ENCODE measurements at regions not wholly inside any gene's neighbourhood (a gene's known extent, or its start where the extent isn't known, plus 50 kb on each side); places are given as distances from the start of the nearest gene placed in this dataset.

- TF ChIP-seq REST (IDR thresholded peaks at IDR 0.05; ENCODE audit: unreplicated experiment) (no peak), CTCF (conservative IDR thresholded peaks at IDR 0.05; ENCODE audit: low read depth in 2 of 2) (no peak), NANOG (IDR thresholded peaks at IDR 0.05; ENCODE audit: borderline replicate concordance) (no peak), EZH2 (IDR thresholded peaks at IDR 0.05; ENCODE audit: low read depth, unreplicated experiment) (no peak), CREB1 (CRISPR knock-in tag; IDR thresholded peaks at IDR 0.05; ENCODE audit: low read depth) (no peak), POLR2AphosphoS5 (IDR thresholded peaks at IDR 0.05; ENCODE audit: low read depth) (no peak), ZNF114 (CRISPR knock-in tag; IDR thresholded peaks at IDR 0.05) (no peak), EZH2phosphoT487 (IDR thresholded peaks at IDR 0.05; ENCODE audit: unreplicated experiment) (no peak), STAT1 (IDR thresholded peaks at IDR 0.05; ENCODE audit: unreplicated experiment) (no peak), JUNB (IDR thresholded peaks at IDR 0.05; ENCODE audit: unreplicated experiment) (no peak)
Measured at GRCh38 chr1:214101828-214102227, 114.1 kb downstream of the PROX1 start.

All from GM23338 (cell line).